Spleen (tissue), 11 donors: ENCODE measurements at regions not wholly inside any gene's neighbourhood (a gene's known extent, or its start where the extent isn't known, plus 50 kb on each side); places are given as distances from the start of the nearest gene placed in this dataset.

Source experiments
- DNase-seq: peaks from one replicate; pipeline ENCODE4 v3.0.0-alpha.2; 2020
- H3K27ac ChIP-seq, 8 donors: fragments of 200-600 bp; sonication (generic) in 7 of 8; 1 replicate in 4 of 8; 2 replicates in 4 of 8; pipeline versions ENCODE4 v1.5.0 to v1.8.0; 2016 to 2021; ENCODE audit warnings: inconsistent platforms in 4 of 8, mild to moderate bottlenecking in 4 of 8, moderate library complexity in 1 of 8
- H3K27me3 ChIP-seq, 7 donors: fragments of 200-600 bp; sonication (generic) in 6 of 7; replicated peaks in 1 of 7; 1 replicate in 4 of 7; 2 replicates in 3 of 7; pipeline versions ENCODE4 v1.5.0 to v1.8.0; 2016 to 2021; ENCODE audit warnings: inconsistent platforms in 3 of 7, mild to moderate bottlenecking in 1 of 7
- H3K36me3 ChIP-seq, 6 donors: fragments of 200-600 bp; sonication (generic) in 5 of 6; 1 replicate in 4 of 6; 2 replicates in 2 of 6; pipeline versions ENCODE4 v1.5.0 to v1.8.0; 2016 to 2021; ENCODE audit warnings: inconsistent platforms in 2 of 6
- H3K4me1 ChIP-seq, 6 donors: fragments of 200-600 bp; sonication (generic) in 5 of 6; 1 replicate in 3 of 6; 2 replicates in 3 of 6; pipeline versions ENCODE4 v1.5.0 to v1.8.0; 2016 to 2021; ENCODE audit warnings: inconsistent platforms in 3 of 6
- H3K4me3 ChIP-seq, 8 donors: fragments of 200-600 bp; sonication (generic) in 7 of 8; 1 replicate in 4 of 8; 2 replicates in 4 of 8; pipeline versions ENCODE4 v1.5.0 to v1.8.0; 2016 to 2021; ENCODE audit warnings: inconsistent platforms in 4 of 8, mild to moderate bottlenecking in 4 of 8, moderate library complexity in 2 of 8
- H3K9me3 ChIP-seq, 8 donors: fragments of 200-600 bp; sonication (generic) in 7 of 8; 1 replicate in 4 of 8; 2 replicates in 4 of 8; pipeline versions ENCODE4 v1.5.0 to v1.8.0; 2016 to 2021; ENCODE audit warnings: inconsistent platforms in 4 of 8
- CTCF ChIP-seq, 11 experiments: fragments of 200-600 bp in 7 of 11; fragments of 450-650 bp in 4 of 11; sonication (generic) in 4 of 11; IDR thresholded peaks in 8 of 11; conservative IDR thresholded peaks in 3 of 11; 1 replicate in 7 of 11; 2 replicates in 4 of 11; pipeline versions ENCODE4 v1.4.0 to v1.8.0; 2016 to 2021; ENCODE audit warnings: antibody characterized with exemption in 11 of 11, inconsistent platforms in 4 of 11, mild to moderate bottlenecking in 1 of 11
- POLR2A ChIP-seq, 3 donors: fragments of 450-650 bp; IDR thresholded peaks; one replicate each; pipeline ENCODE4 v1.5.1; 2017; ENCODE audit warnings: antibody characterized with exemption in 3 of 3, mild to moderate bottlenecking in 1 of 3
- POLR2AphosphoS5 ChIP-seq, 3 donors: sonication (generic); formaldehyde crosslinking; IDR thresholded peaks; one replicate each; pipeline ENCODE4 v1.5.1; 2017; ENCODE audit warnings: antibody characterized with exemption in 3 of 3
- WGBS, 5 donors: extraction: QIAGEN DNeasy Blood & Tissue Kit in 3 of 5; methylation state at CpG; one replicate each; pipeline versions ENCODE4 v1.1.5 to v1.1.7; 2013 to 2018; 5-methylcytosine and 5-hydroxymethylcytosine counted together
- intact Hi-C: fragments of 100-400 bp; cut with DNase I; formaldehyde crosslinking; loops from one replicate; pipeline ENCODE4 v1.15.0; 2023; ENCODE audit warnings: low total_unique reads
- donor health status: healthy with polysubstance abuse.
- donor health status: DM: no; HTN: no; CAD: no; lungs with moderate emphysema.
- donor health status: DM: no; HTN: no; CAD: no.
- donor health status: Bipolar disorder and iron deficiency.
- donor health status: healthy.
- donor health status: DM: no; HTN: no; CAD: no.
- donor health status: DM: yes; HTN: yes; CAD: no.

GRCh38 chr9:115632391-115632790 is 514.4 kb upstream of the TNC start:
- H3K36me3 ChIP-seq, result no peaks in the 10 kb centered on the region
- no peaks in the 10 kb centered on the region for H3K27me3 ChIP-seq
- intact Hi-C loops, result no loop called here
- no peak overlapping the region for H3K27ac ChIP-seq
- H3K4me3 ChIP-seq, result no peak overlapping the region
- no peak for DNase-seq
- H3K4me1 ChIP-seq, result no peaks in the 10 kb centered on the region
- H3K9me3 ChIP-seq, result no peaks in the 10 kb centered on the region
- WGBS, 5 donors, result 85 to 92% (median 89%) methylated on average over 7 of the region's 7 CpGs
- TF ChIP-seq POLR2AphosphoS5 (IDR thresholded peaks at IDR 0.05) (no peak), POLR2A (IDR thresholded peaks at IDR 0.05) (no peak), CTCF (IDR thresholded peaks at IDR 0.05 in 8 of 11, conservative IDR thresholded peaks at IDR 0.05 in 3 of 11) (no peak)

GRCh38 chr9:115633104-115633503 is 515.1 kb upstream of the TNC start:
- intact Hi-C loops, result no loop called here
- WGBS, 5 donors, result 71 to 84% (median 77%) methylated on average over 3 of the region's 3 CpGs

GRCh38 chr9:115635680-115636383 is 517.8 kb upstream of the PAPPA start:
- Histone ChIP-seq H3K36me3 (no peaks in the 10 kb centered on the region), H3K27me3 (no peaks in the 10 kb centered on the region), H3K9me3 (no peaks in the 10 kb centered on the region), H3K27ac (no peak overlapping the region), H3K4me1 (no peaks in the 10 kb centered on the region), H3K4me3 (no peak overlapping the region)
- no peak for DNase-seq
- no peak for TF ChIP-seq POLR2A (IDR thresholded peaks at IDR 0.05)
- no peak for TF ChIP-seq POLR2AphosphoS5 (IDR thresholded peaks at IDR 0.05)
- no peak for TF ChIP-seq CTCF (IDR thresholded peaks at IDR 0.05 in 8 of 11, conservative IDR thresholded peaks at IDR 0.05 in 3 of 11)
- intact Hi-C loops, result no loop called here
- WGBS, 5 donors, result 65 to 80% (median 78%) methylated on average over 1 of the region's 1 CpG

More at GRCh38 chr9:115633104-115633503, 515.1 kb upstream of the TNC start:
- H3K4me3 ChIP-seq, result no peak overlapping the region
- TF ChIP-seq POLR2A (IDR thresholded peaks at IDR 0.05) (no peak), CTCF (IDR thresholded peaks at IDR 0.05 in 8 of 11, conservative IDR thresholded peaks at IDR 0.05 in 3 of 11) (no peak), POLR2AphosphoS5 (IDR thresholded peaks at IDR 0.05) (no peak)
- no peak overlapping the region for H3K27ac ChIP-seq
- no peak for DNase-seq
- H3K27me3 ChIP-seq, result no peaks in the 10 kb centered on the region
- no peaks in the 10 kb centered on the region for H3K36me3 ChIP-seq
- H3K9me3 ChIP-seq, result no peaks in the 10 kb centered on the region
- no peaks in the 10 kb centered on the region for H3K4me1 ChIP-seq

- WGBS, 5 donors, result 51 to 68% (median 62%) methylated on average over 4 of the region's 4 CpGs
- Histone ChIP-seq H3K4me3 (no peak overlapping the region), H3K27ac (no peak overlapping the region), H3K4me1 (no peaks in the 10 kb centered on the region), H3K27me3 (no peaks in the 10 kb centered on the region), H3K36me3 (no peaks in the 10 kb centered on the region), H3K9me3 (no peaks in the 10 kb centered on the region)
- intact Hi-C loops, result no loop called here
- TF ChIP-seq POLR2A (IDR thresholded peaks at IDR 0.05) (no peak), POLR2AphosphoS5 (IDR thresholded peaks at IDR 0.05) (no peak), CTCF (IDR thresholded peaks at IDR 0.05 in 8 of 11, conservative IDR thresholded peaks at IDR 0.05 in 3 of 11) (no peak)
- no peak for DNase-seq
Measured at GRCh38 chr9:115636596-115636995, 517.0 kb upstream of the PAPPA start.
